GM23248 (cell line): ENCODE measurements at regions not wholly inside any gene's neighbourhood (a gene's known extent, or its start where the extent isn't known, plus 50 kb on each side); places are given as distances from the start of the nearest gene placed in this dataset.

Experiments used
- EZH2 ChIP-seq: fragments of 200-600 bp; sonication (generic); IDR thresholded peaks from 2 replicates; pipeline ENCODE4 v1.6.1; 2018; ENCODE audit warnings: antibody characterized with exemption, mild to moderate bottlenecking; ENCODE audit not compliant: insufficient read depth, poor library complexity, severe bottlenecking
- EZH2phosphoT487 ChIP-seq: fragments of 200-600 bp; sonication (generic); IDR thresholded peaks from 2 replicates; pipeline ENCODE4 v1.6.1; 2018; ENCODE audit warnings: antibody characterized with exemption, moderate library complexity, mild to moderate bottlenecking, low read depth; ENCODE audit not compliant: insufficient read depth

- TF ChIP-seq EZH2 (no peak), EZH2phosphoT487 (no peak)
These were observed 336.8 kb upstream of the CLNK start for GRCh38 chr4:11021333-11021732.
